ENCODE measurements at regions not wholly inside any gene's neighbourhood (a gene's known extent, or its start where the extent isn't known, plus 50 kb on each side); places are given as distances from the start of the nearest gene placed in this dataset.

- DNase-seq (ENCODE audit: low read depth, low spot score): no peak
- no peaks in the 10 kb centered on the region for H3K4me1 ChIP-seq (ENCODE audit: control insufficient read depth, extremely low read depth, insufficient read depth, low read length)
- dilution Hi-C loops (cut with MboI; ENCODE audit: extremely low pct_ligation_motif_present, low sequenced_read_pairs): no loop called here
Observed at GRCh38 chr7:24356718-24357386, 72.9 kb downstream of the NPY start.

GRCh38 chr7:24361001-24361400 lies 77.0 kb downstream of the NPY start:
- Histone ChIP-seq H3K27ac (ENCODE audit: control insufficient read depth, insufficient read depth, low read length) (no peak overlapping the region), H3K9ac (ENCODE audit: control insufficient read depth, extremely low read depth, insufficient read depth, low read length) (no peak overlapping the region), H4K20me1 (ENCODE audit: control insufficient read depth, extremely low read depth, insufficient read depth, low read length) (no peaks in the 10 kb centered on the region), H3K4me1 (ENCODE audit: control insufficient read depth, extremely low read depth, insufficient read depth, low read length) (no peaks in the 10 kb centered on the region), H3K9me1 (ENCODE audit: control insufficient read depth, extremely low read depth, insufficient read depth, low read length) (no peaks in the 10 kb centered on the region), H3K79me2 (ENCODE audit: control insufficient read depth, insufficient read depth, low read length) (no peaks in the 10 kb centered on the region), H2AFZ (ENCODE audit: control insufficient read depth, low read length) (no peak overlapping the region), H3K4me2 (ENCODE audit: control insufficient read depth, extremely low read depth, insufficient read depth, low read depth, low read length) (no peak overlapping the region), H3K9me3 (ENCODE audit: control insufficient read depth, low read depth, low read length) (no peaks in the 10 kb centered on the region), H3K27me3 (ENCODE audit: control insufficient read depth, extremely low read depth, insufficient read depth, low read length) (peaks cover 15% of the 10 kb centered on the region), H3K36me3 (ENCODE audit: control insufficient read depth in 2 of 2, extremely low read depth in 1 of 2, insufficient read depth in 2 of 2, low read length in 2 of 2) (no peaks in the 10 kb centered on the region), H3K4me3 (ENCODE audit: control insufficient read depth in 2 of 3, extremely low read depth in 1 of 3, insufficient read depth in 2 of 3, low read depth in 1 of 3, low read length in 3 of 3) (no peak overlapping the region)
- no peak for TF ChIP-seq EZH2 (IDR thresholded peaks at IDR 0.05; ENCODE audit: low read length)
- no peak for TF ChIP-seq CTCF (optimal IDR thresholded peaks at IDR 0.05 in 1 of 3, IDR thresholded peaks at IDR 0.05 in 1 of 3, conservative IDR thresholded peaks at IDR 0.05 in 1 of 3; ENCODE audit: extremely low read depth in 1 of 3, insufficient read depth in 2 of 3, low read length in 3 of 3)
- DNase-seq (ENCODE audit: low read depth, low spot score) (no peak), FAIRE-seq (no peak)
- dilution Hi-C loops (cut with MboI; ENCODE audit: extremely low pct_ligation_motif_present, low sequenced_read_pairs): no loop called here

More at GRCh38 chr7:24356718-24357386, 72.9 kb downstream of the NPY start:
- H3K4me3 ChIP-seq (ENCODE audit: control insufficient read depth in 2 of 3, extremely low read depth in 1 of 3, insufficient read depth in 2 of 3, low read depth in 1 of 3, low read length in 3 of 3): no peak overlapping the region
- no peaks in the 10 kb centered on the region for H3K9me1 ChIP-seq (ENCODE audit: control insufficient read depth, extremely low read depth, insufficient read depth, low read length)
- H3K9me3 ChIP-seq (ENCODE audit: control insufficient read depth, low read depth, low read length): no peaks in the 10 kb centered on the region
- peaks cover 5% of the 10 kb centered on the region for H3K27me3 ChIP-seq (ENCODE audit: control insufficient read depth, extremely low read depth, insufficient read depth, low read length)
- H3K36me3 ChIP-seq (ENCODE audit: control insufficient read depth in 2 of 2, extremely low read depth in 1 of 2, insufficient read depth in 2 of 2, low read length in 2 of 2): no peaks in the 10 kb centered on the region
- no peak overlapping the region for H3K9ac ChIP-seq (ENCODE audit: control insufficient read depth, extremely low read depth, insufficient read depth, low read length)
- no peak overlapping the region for H3K27ac ChIP-seq (ENCODE audit: control insufficient read depth, insufficient read depth, low read length)
- H4K20me1 ChIP-seq (ENCODE audit: control insufficient read depth, extremely low read depth, insufficient read depth, low read length): no peaks in the 10 kb centered on the region
- H3K4me2 ChIP-seq (ENCODE audit: control insufficient read depth, extremely low read depth, insufficient read depth, low read depth, low read length): no peak overlapping the region
- TF ChIP-seq EZH2 (IDR thresholded peaks at IDR 0.05; ENCODE audit: low read length): no peak
- TF ChIP-seq CTCF (optimal IDR thresholded peaks at IDR 0.05 in 1 of 3, IDR thresholded peaks at IDR 0.05 in 1 of 3, conservative IDR thresholded peaks at IDR 0.05 in 1 of 3; ENCODE audit: extremely low read depth in 1 of 3, insufficient read depth in 2 of 3, low read length in 3 of 3): no peak
- no peak for FAIRE-seq
- H3K79me2 ChIP-seq (ENCODE audit: control insufficient read depth, insufficient read depth, low read length): no peaks in the 10 kb centered on the region
- H2AFZ ChIP-seq (ENCODE audit: control insufficient read depth, low read length): no peak overlapping the region

Data from keratinocyte (primary cell).